HG03378 (cell line): ENCODE measurements at regions not wholly inside any gene's neighbourhood (a gene's known extent, or its start where the extent isn't known, plus 50 kb on each side); places are given as distances from the start of the nearest gene placed in this dataset.

Experiments used
- ATAC-seq: cut with Tn5 transposase; IDR thresholded peaks from one replicate; pipeline ENCODE4 v1.9.1; 2021; ENCODE audit warnings: mild to moderate bottlenecking, moderate library complexity; ENCODE audit not compliant: unreplicated experiment

GRCh38 chr9:3161912-3162311 lies 318.0 kb upstream of the PUM3 start:
- ATAC-seq, result no peak

GRCh38 chr9:3157011-3157410 lies 313.1 kb upstream of the PUM3 start:
- ATAC-seq, result no peak

GRCh38 chr9:3151672-3152576 lies 308.0 kb upstream of the PUM3 start:
- no peak for ATAC-seq

GRCh38 chr9:3150074-3150473 lies 306.2 kb upstream of the PUM3 start:
- ATAC-seq, result no peak

- no peak for ATAC-seq
These were observed 294.6 kb upstream of the PUM3 start for GRCh38 chr9:3138231-3139229.

- ATAC-seq, result no peak
These were observed 293.4 kb upstream of the PUM3 start for GRCh38 chr9:3137347-3137695.

- no peak for ATAC-seq
These were observed 292.9 kb upstream of the PUM3 start for GRCh38 chr9:3136686-3137346.

GRCh38 chr9:3136230-3136629 lies 292.3 kb upstream of the PUM3 start:
- ATAC-seq, result no peak

GRCh38 chr9:3127564-3127963 lies 283.7 kb upstream of the PUM3 start:
- ATAC-seq, result no peak

- ATAC-seq, result no peak
These were observed 281.9 kb upstream of the PUM3 start for GRCh38 chr9:3125602-3126405.

GRCh38 chr9:3124001-3124400 lies 280.1 kb upstream of the PUM3 start:
- no peak for ATAC-seq

GRCh38 chr9:3118081-3118480 lies 274.2 kb upstream of the PUM3 start:
- ATAC-seq, result no peak

GRCh38 chr9:3099646-3100045 lies 255.8 kb upstream of the PUM3 start:
- ATAC-seq, result no peak

- no peak for ATAC-seq
These were observed 244.3 kb upstream of the PUM3 start for GRCh38 chr9:3088219-3088618.

GRCh38 chr9:3087697-3088096 lies 243.8 kb upstream of the PUM3 start:
- ATAC-seq, result no peak

- ATAC-seq, result no peak
These were observed 237.1 kb upstream of the PUM3 start for GRCh38 chr9:3080951-3081350.

GRCh38 chr9:3074247-3074646 lies 230.4 kb upstream of the PUM3 start:
- no peak for ATAC-seq

- ATAC-seq, result no peak
These were observed 222.7 kb upstream of the PUM3 start for GRCh38 chr9:3066591-3066990.

- no peak for ATAC-seq
These were observed 216.0 kb upstream of the PUM3 start for GRCh38 chr9:3059781-3060468.

- no peak for ATAC-seq
These were observed 214.5 kb upstream of the PUM3 start for GRCh38 chr9:3058409-3058808.
